ENCODE measurements at regions not wholly inside any gene's neighbourhood (a gene's known extent, or its start where the extent isn't known, plus 50 kb on each side); places are given as distances from the start of the nearest gene placed in this dataset.

DNA sequence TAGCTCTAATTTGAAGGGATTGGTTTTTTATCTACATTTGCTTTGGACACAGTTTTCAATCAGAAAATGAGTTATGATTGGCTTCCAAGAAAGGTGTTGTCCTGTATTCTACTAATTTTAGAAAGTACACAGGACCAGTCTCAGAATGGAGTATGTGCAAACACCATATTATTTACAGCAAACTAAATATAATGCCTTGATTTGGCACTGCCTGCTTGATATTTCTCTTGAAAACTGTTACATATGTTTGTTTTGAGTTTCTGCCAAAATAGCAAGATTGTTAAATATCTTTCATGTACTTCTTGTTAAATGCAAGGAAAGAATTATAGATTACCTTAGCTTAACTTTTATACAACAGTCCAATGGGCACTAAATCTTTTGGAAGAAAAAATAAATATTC lies 694.9 kb downstream of the KCNJ3 start:
- TF ChIP-seq, protein P1, sequence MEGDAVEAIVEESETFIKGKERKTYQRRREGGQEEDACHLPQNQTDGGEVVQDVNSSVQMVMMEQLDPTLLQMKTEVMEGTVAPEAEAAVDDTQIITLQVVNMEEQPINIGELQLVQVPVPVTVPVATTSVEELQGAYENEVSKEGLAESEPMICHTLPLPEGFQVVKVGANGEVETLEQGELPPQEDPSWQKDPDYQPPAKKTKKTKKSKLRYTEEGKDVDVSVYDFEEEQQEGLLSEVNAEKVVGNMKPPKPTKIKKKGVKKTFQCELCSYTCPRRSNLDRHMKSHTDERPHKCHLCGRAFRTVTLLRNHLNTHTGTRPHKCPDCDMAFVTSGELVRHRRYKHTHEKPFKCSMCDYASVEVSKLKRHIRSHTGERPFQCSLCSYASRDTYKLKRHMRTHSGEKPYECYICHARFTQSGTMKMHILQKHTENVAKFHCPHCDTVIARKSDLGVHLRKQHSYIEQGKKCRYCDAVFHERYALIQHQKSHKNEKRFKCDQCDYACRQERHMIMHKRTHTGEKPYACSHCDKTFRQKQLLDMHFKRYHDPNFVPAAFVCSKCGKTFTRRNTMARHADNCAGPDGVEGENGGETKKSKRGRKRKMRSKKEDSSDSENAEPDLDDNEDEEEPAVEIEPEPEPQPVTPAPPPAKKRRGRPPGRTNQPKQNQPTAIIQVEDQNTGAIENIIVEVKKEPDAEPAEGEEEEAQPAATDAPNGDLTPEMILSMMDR (IDR thresholded peaks at IDR 0.05): no peak
- TF ChIP-seq EZH2 (IDR thresholded peaks at IDR 0.05; ENCODE audit: borderline replicate concordance, insufficient read depth, low read depth, low read length, poor library complexity, severe bottlenecking): no peak

All from B cell (primary cell).